HCT116 (cell line): ENCODE measurements at regions not wholly inside any gene's neighbourhood (a gene's known extent, or its start where the extent isn't known, plus 50 kb on each side); places are given as distances from the start of the nearest gene placed in this dataset.

Experiments
- ATAC-seq: fragments of 200-7000 bp; cut with Tn5 transposase; 2 replicates; pipeline ENCODE4 v1.9.1; 2020; ENCODE audit warnings: mild to moderate bottlenecking, moderate library complexity
- BruUV-seq: library from RNA; stranded (reverse); fragments of 400-500 nt; replicated peaks from 2 replicates; lab custom pipeline; 2021; lab: Mats Ljungman, UMichigan
- CTCF ChIA-PET: fragments of 300-600 bp; sonication (Branson Sonifier 250); formaldehyde crosslinking; loops from one replicate; lab custom pipeline; 2021; ENCODE audit warnings: antibody characterized with exemption; lab: Charles Lee
- POLR2A ChIA-PET: fragments of 300-600, 350-600 bp; sonication (Branson Sonifier 250); formaldehyde crosslinking; loops from one replicate; lab custom pipeline; 2021; ENCODE audit warnings: antibody characterized with exemption; lab: Charles Lee
- RAD21 ChIA-PET, 2 experiments: fragments of 300-600 bp; sonication (Branson Sonifier 250); formaldehyde crosslinking; loops; one replicate each; lab custom pipeline; 2023; ENCODE audit warnings: low total read pairs in 2 of 2; ENCODE audit not compliant: uncharacterized antibody in 2 of 2, unreplicated experiment in 2 of 2, low non-redundant PET in 1 of 2; lab: Charles Lee
- DNase-seq: peaks from one replicate; pipeline ENCODE4 v3.0.0-alpha.2; 2010; ENCODE audit warnings: low read depth, low spot score
- H2AFZ ChIP-seq: fragments of 200-600 bp; shearing (Covaris generic), sonication (generic); 2 replicates; pipeline ENCODE4 v1.6.1; 2017; ENCODE audit warnings: low read depth, mixed run types, mixed read lengths, antibody characterized with exemption, low read length; ENCODE audit not compliant: poor library complexity, severe bottlenecking
- H3K27ac ChIP-seq: 2 replicates; pipeline ENCODE4 v1.5.1; 2012; ENCODE audit warnings: low read depth, low read length
- H3K27me3 ChIP-seq: fragments of 200-600 bp; sonication (generic); 2 replicates; pipeline ENCODE4 v1.6.1; 2016; ENCODE audit warnings: mixed run types, low read length, mixed read lengths; ENCODE audit not compliant: insufficient read depth
- H3K36me3 ChIP-seq, 2 experiments: fragments of 200-500 bp in 1 of 2; fragments of 200-600 bp in 1 of 2; sonication (Bioruptor generic) in 1 of 2; sonication (generic) in 1 of 2; 2 replicates each; pipeline versions ENCODE4 v1.5.1 to v1.6.1; 2014 to 2016; ENCODE audit warnings: low read length in 2 of 2, inconsistent platforms in 1 of 2, mixed read lengths in 1 of 2, mixed run types in 1 of 2; ENCODE audit not compliant: insufficient read depth in 2 of 2, control insufficient read depth in 1 of 2
- H3K4me1 ChIP-seq, 2 experiments: fragments of 200-600 bp in 1 of 2; sonication (generic) in 1 of 2; 2 replicates each; pipeline versions ENCODE4 v1.5.1 to v1.6.1; 2012 to 2017; ENCODE audit warnings: low read length in 2 of 2, inconsistent platforms in 1 of 2, mild to moderate bottlenecking in 1 of 2, mixed read lengths in 1 of 2, mixed run types in 1 of 2, moderate library complexity in 1 of 2; ENCODE audit not compliant: insufficient read depth in 2 of 2, control insufficient read depth in 1 of 2
- H3K4me2 ChIP-seq: fragments of 200-600 bp; sonication (generic); 2 replicates; pipeline ENCODE4 v1.6.1; 2017; ENCODE audit warnings: mixed run types, low read length, mixed read lengths
- H3K4me3 ChIP-seq, 2 experiments: fragments of 200-600 bp in 1 of 2; sonication (generic) in 1 of 2; replicated peaks in 1 of 2; 2 replicates each; pipeline ENCODE4 v1.5.1; 2011 to 2016; ENCODE audit warnings: low read length in 2 of 2, control low read depth in 1 of 2, low read depth in 1 of 2, mild to moderate bottlenecking in 1 of 2, mixed read lengths in 1 of 2, mixed run types in 1 of 2
- H3K79me2 ChIP-seq: fragments of 200-600 bp; sonication (generic); 2 replicates; pipeline ENCODE4 v1.6.1; 2017; ENCODE audit warnings: mild to moderate bottlenecking, mixed run types, low read length, moderate library complexity, mixed read lengths; ENCODE audit not compliant: insufficient read depth
- H3K9ac ChIP-seq: fragments of 200-600 bp; sonication (generic); 2 replicates; pipeline ENCODE4 v1.6.1; 2016; ENCODE audit warnings: low read length, mixed read lengths
- H3K9me2 ChIP-seq: fragments of 200-600 bp; sonication (generic), shearing (Covaris generic); 2 replicates; pipeline ENCODE4 v1.6.1; 2017; ENCODE audit warnings: mixed run types, mild to moderate bottlenecking, moderate library complexity; ENCODE audit not compliant: insufficient read depth
- H3K9me3 ChIP-seq, 2 experiments: fragments of 200-500 bp in 1 of 2; fragments of 200-600 bp in 1 of 2; sonication (Bioruptor generic) in 1 of 2; sonication (generic) in 1 of 2; 2 replicates each; pipeline ENCODE4 v1.6.1; 2014 to 2017; ENCODE audit warnings: low read length in 2 of 2, mixed read lengths in 2 of 2, inconsistent platforms in 1 of 2, low read depth in 1 of 2, mild to moderate bottlenecking in 1 of 2, mixed run types in 1 of 2, moderate library complexity in 1 of 2; ENCODE audit not compliant: control insufficient read depth in 1 of 2, insufficient read depth in 1 of 2
- H4K20me1 ChIP-seq: fragments of 200-600 bp; sonication (generic), shearing (Covaris generic); 2 replicates; pipeline ENCODE4 v1.6.1; 2017; ENCODE audit warnings: mixed run types, mild to moderate bottlenecking, moderate library complexity; ENCODE audit not compliant: insufficient read depth
- CBX3 ChIP-seq: IDR thresholded peaks from 2 replicates; pipeline ENCODE4 v1.6.1; 2012; ENCODE audit warnings: low read depth
- CEBPB ChIP-seq: IDR thresholded peaks from 2 replicates; pipeline ENCODE4 v1.6.1; 2012; ENCODE audit warnings: low read depth
- CTCF ChIP-seq, 3 experiments: fragments of 200-600 bp in 1 of 3; sonication (generic) in 1 of 3; IDR thresholded peaks in 2 of 3; conservative IDR thresholded peaks in 1 of 3; 2 replicates each; pipeline ENCODE4 v1.5.1; 2012 to 2017; ENCODE audit warnings: low read depth in 2 of 3, low read length in 2 of 3, antibody characterized with exemption in 1 of 3, borderline replicate concordance in 1 of 3, control low read depth in 1 of 3, mild to moderate bottlenecking in 1 of 3, mixed read lengths in 1 of 3, mixed run types in 1 of 3, moderate library complexity in 1 of 3; ENCODE audit not compliant: insufficient read depth in 1 of 3
- EGR1 ChIP-seq: IDR thresholded peaks from 2 replicates; pipeline ENCODE4 v1.6.1; 2012; ENCODE audit warnings: low read depth
- ELF1 ChIP-seq: IDR thresholded peaks from 2 replicates; pipeline ENCODE4 v1.6.1; 2012; ENCODE audit warnings: low read depth, borderline replicate concordance
- EZH2 ChIP-seq: fragments of 200-600 bp; sonication (generic); IDR thresholded peaks from 2 replicates; pipeline ENCODE4 v1.6.1; 2017; ENCODE audit warnings: antibody characterized with exemption, mixed run types
- EZH2phosphoT487 ChIP-seq: fragments of 200-600 bp; IDR thresholded peaks from 2 replicates; pipeline ENCODE4 v1.6.1; 2018; ENCODE audit warnings: antibody characterized with exemption, borderline replicate concordance
- FOSL1 ChIP-seq: IDR thresholded peaks from 2 replicates; pipeline ENCODE4 v1.6.1; 2012; ENCODE audit warnings: low read depth
- POLR2AphosphoS5 ChIP-seq: IDR thresholded peaks from 2 replicates; pipeline ENCODE4 v1.6.1; 2011; ENCODE audit warnings: mild to moderate bottlenecking, low read depth, low read length, moderate library complexity
- RAD21 ChIP-seq: IDR thresholded peaks from 2 replicates; pipeline ENCODE4 v1.6.1; 2012; ENCODE audit warnings: low read depth, mild to moderate bottlenecking
- REST ChIP-seq: IDR thresholded peaks from 2 replicates; pipeline ENCODE4 v1.6.1; 2012; ENCODE audit warnings: low read depth
- SIN3A ChIP-seq: IDR thresholded peaks from 2 replicates; pipeline ENCODE4 v1.6.1; 2012; ENCODE audit warnings: low read depth
- SP1 ChIP-seq: IDR thresholded peaks from 2 replicates; pipeline ENCODE4 v1.6.1; 2012; ENCODE audit warnings: low read depth
- SRF ChIP-seq: IDR thresholded peaks from 2 replicates; pipeline ENCODE4 v1.6.1; 2012; ENCODE audit warnings: low read depth
- TCF7L2 ChIP-seq: IDR thresholded peaks from 2 replicates; pipeline ENCODE4 v1.7.0; 2011; ENCODE audit warnings: borderline replicate concordance, inconsistent platforms; ENCODE audit not compliant: insufficient read depth, insufficient read length; ENCODE audit errors: extremely low read depth
- YY1 ChIP-seq: IDR thresholded peaks from 2 replicates; pipeline ENCODE4 v1.6.1; 2011; ENCODE audit warnings: low read length, low read depth, moderate library complexity, mild to moderate bottlenecking; ENCODE audit not compliant: insufficient replicate concordance; ENCODE audit errors: extremely low read depth
- ZBTB33 ChIP-seq: IDR thresholded peaks from 2 replicates; pipeline ENCODE4 v1.6.1; 2011; ENCODE audit warnings: mild to moderate bottlenecking, low read length, moderate library complexity; ENCODE audit not compliant: insufficient replicate concordance; ENCODE audit errors: extremely low read depth
- intact Hi-C: fragments of 100-400 bp; cut with micrococcal nuclease; formaldehyde crosslinking; loops from 2 replicates; pipeline ENCODE4 v1.10.0; 2022
- TF ChIP-seq, protein P1 (sequence below): IDR thresholded peaks from 2 replicates; pipeline ENCODE4 v1.6.1; 2012

DNA sequence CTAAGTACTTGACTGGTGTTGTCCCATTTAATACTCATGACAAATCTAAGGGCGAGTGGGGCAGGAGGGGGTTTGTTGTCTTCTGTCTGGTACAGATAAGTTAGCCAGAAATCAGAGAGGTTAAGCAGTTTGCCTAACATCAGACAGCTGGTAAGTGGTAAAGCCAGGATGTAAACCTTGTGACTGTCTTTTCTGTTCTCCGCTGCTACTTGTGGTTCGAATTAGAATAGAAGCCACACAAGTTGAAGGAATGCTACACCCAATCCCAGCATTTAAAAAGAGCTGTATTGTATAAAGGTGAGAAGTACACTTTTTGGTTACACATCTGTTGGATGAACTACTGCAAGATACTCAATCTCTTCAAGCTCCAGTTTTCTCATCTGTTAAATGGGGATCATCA is 474.7 kb upstream of the SUCLG2 start (continued):
- TF ChIP-seq CTCF (IDR thresholded peaks at IDR 0.05 in 2 of 3, conservative IDR thresholded peaks at IDR 0.05 in 1 of 3; ENCODE audit: borderline replicate concordance in 1 of 3, insufficient read depth in 1 of 3, low read depth in 2 of 3, low read length in 2 of 3) (no peak), CBX3 (no peak), CEBPB (no peak), EZH2phosphoT487 (no peak), SP1 (no peak), EZH2 (no peak)

- Histone ChIP-seq H3K79me2 (no peaks in the 10 kb centered on the region), H2AFZ (no peak overlapping the region), H3K4me1 (no peaks in the 10 kb centered on the region), H4K20me1 (no peaks in the 10 kb centered on the region), H3K9me2 (no peaks in the 10 kb centered on the region), H3K9ac (no peak overlapping the region), H3K27ac (no peak overlapping the region), H3K27me3 (no peaks in the 10 kb centered on the region), H3K9me3 (peaks cover 0 to 7% of the 10 kb centered on the region in 2 experiments; a peak in 1 of 4 replicates), H3K36me3 (no peaks in the 10 kb centered on the region), H3K4me3 (no peak overlapping the region), H3K4me2 (no peak overlapping the region)
- DNase-seq (no peak), ATAC-seq (no peak)
- ChIA-PET CTCF (no interaction called here), RAD21 (no interaction called here), POLR2A (no interaction called here)
- no TSS peak for BruUV-seq
- TF ChIP-seq ZBTB33 (no peak), SRF (no peak), RAD21 (no peak), EZH2 (no peak), FOSL1 (no peak), POLR2AphosphoS5 (no peak), EGR1 (no peak), EZH2phosphoT487 (no peak), SIN3A (no peak), TCF7L2 (no peak), ELF1 (no peak), YY1 (no peak), REST (no peak)
- TF ChIP-seq, protein P1, sequence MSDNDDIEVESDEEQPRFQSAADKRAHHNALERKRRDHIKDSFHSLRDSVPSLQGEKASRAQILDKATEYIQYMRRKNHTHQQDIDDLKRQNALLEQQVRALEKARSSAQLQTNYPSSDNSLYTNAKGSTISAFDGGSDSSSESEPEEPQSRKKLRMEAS: no peak
- intact Hi-C loops: no loop called here
These were observed 468.8 kb upstream of the SUCLG2 start for GRCh38 chr3:68123231-68123630.
